IgD-negative memory B cell (primary cell): ENCODE measurements at regions not wholly inside any gene's neighbourhood (a gene's known extent, or its start where the extent isn't known, plus 50 kb on each side); places are given as distances from the start of the nearest gene placed in this dataset.

Experiments used
- H3K27ac Mint-ChIP-seq, 3 donors: one replicate each; pipeline ENCODE4 v1.8.0; 2020 to 2022; ENCODE audit warnings: mild to moderate bottlenecking in 3 of 3, mixed read lengths in 3 of 3, moderate library complexity in 1 of 3
- H3K27me3 Mint-ChIP-seq: one replicate; pipeline ENCODE4 v1.8.0; 2021; ENCODE audit warnings: mixed read lengths
- H3K36me3 Mint-ChIP-seq: one replicate; pipeline ENCODE4 v1.8.0; 2020; ENCODE audit warnings: mild to moderate bottlenecking, mixed read lengths
- H3K4me1 Mint-ChIP-seq, 3 donors: one replicate each; pipeline ENCODE4 v1.8.0; 2020 to 2022; ENCODE audit warnings: mixed read lengths in 3 of 3, mild to moderate bottlenecking in 1 of 3
- H3K4me3 Mint-ChIP-seq, 4 donors: one replicate each; pipeline ENCODE4 v1.8.0; 2020 to 2022; ENCODE audit warnings: mild to moderate bottlenecking in 4 of 4, mixed read lengths in 4 of 4, moderate library complexity in 3 of 4
- H3K9me3 Mint-ChIP-seq, 3 donors: one replicate each; pipeline ENCODE4 v1.8.0; 2020 to 2021; ENCODE audit warnings: mixed read lengths in 3 of 3, mild to moderate bottlenecking in 1 of 3

DNA sequence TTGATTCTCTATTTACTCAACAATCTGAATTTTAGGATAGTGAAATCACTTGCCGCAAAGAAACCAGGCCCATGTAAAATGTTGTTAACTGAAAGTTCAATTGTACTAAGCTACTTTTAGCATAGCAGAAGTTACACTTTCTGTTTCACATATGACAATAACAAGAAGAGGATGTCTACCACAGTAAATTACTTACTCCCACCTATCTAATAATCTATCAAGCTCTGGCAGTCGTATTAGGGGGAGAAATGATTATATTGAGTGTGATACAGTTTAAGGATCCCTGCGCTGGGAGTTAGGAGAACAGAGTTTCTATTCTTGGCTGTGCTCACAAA is 66.5 kb upstream of the CAND1 start:
- no peak overlapping the region for H3K4me3 Mint-ChIP-seq
- peaks cover 0 to 7% (median 6%) of the 10 kb centered on the region in 3 donors for H3K4me1 Mint-ChIP-seq
- H3K27me3 Mint-ChIP-seq, result peaks cover 5% of the 10 kb centered on the region
- no peaks in the 10 kb centered on the region for H3K36me3 Mint-ChIP-seq
- H3K9me3 Mint-ChIP-seq, result peaks cover 0 to 4% (median 0%) of the 10 kb centered on the region in 3 donors
- H3K27ac Mint-ChIP-seq, result no peak overlapping the region

DNA sequence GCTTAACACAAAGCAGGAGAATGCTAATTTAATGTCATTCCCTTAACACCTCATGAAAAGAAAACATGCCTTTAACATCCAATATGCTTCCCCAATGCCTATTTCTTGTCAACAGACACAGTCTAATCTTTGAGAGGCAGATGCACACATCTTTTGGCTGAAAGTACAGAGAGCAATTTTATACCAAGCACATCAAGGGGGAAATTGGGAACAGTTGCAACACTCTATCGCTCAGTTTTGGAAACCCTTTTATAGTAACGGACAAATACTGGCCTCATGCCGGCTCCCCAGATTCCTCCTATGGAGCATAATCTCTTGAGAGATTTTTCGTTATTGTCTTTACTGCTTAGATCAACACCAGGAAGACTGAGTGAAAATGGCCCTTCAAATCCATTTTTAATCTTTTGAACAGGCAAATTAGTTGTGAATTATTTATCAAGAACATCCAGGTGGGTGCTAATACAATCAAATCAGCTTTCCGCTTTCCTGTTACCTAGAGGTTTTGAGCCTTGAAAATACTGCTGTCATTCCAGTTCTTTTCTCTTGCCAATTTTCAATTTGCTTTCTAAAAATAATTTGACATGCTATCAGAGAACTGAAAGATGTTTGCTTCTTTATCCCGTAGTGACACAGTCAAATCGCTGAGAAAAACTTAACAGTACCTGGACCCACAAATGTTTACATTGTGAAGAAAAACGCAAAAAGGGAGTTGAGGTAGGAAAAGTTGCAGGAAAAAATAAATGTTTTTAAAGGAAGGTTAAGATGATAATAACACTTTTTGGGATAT is 60.7 kb upstream of the CAND1 start:
- Mint-ChIP-seq H3K9me3 (peaks cover 0 to 1% (median 0%) of the 10 kb centered on the region in 3 donors), H3K27ac (no peak overlapping the region), H3K36me3 (no peaks in the 10 kb centered on the region), H3K4me1 (no peaks in the 10 kb centered on the region), H3K4me3 (no peak overlapping the region), H3K27me3 (peaks cover 2% of the 10 kb centered on the region)

DNA sequence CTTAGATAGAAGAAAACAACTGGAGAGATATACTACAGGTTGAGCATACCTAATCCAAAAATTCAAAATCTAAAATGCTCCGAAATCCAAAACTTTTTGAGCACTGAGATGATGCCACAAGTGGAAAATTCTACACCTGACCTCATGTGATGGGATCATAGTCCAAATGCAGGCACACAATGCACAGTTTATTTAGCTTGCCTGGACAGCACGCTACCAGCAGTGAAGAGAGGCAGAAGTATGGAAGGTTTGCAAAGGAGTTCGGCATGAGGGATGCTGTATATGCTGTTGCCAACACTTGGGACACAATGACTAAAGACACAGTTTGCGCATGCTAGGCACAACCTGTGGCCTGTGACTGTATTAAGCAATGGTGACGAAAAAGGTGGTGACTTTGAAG is 58.1 kb upstream of the CAND1 start:
- H3K27ac Mint-ChIP-seq, result no peak overlapping the region
- H3K27me3 Mint-ChIP-seq, result peaks cover 2% of the 10 kb centered on the region
- no peaks in the 10 kb centered on the region for H3K4me1 Mint-ChIP-seq
- no peak overlapping the region for H3K4me3 Mint-ChIP-seq
- no peaks in the 10 kb centered on the region for H3K36me3 Mint-ChIP-seq
- H3K9me3 Mint-ChIP-seq, result no peaks in the 10 kb centered on the region

DNA sequence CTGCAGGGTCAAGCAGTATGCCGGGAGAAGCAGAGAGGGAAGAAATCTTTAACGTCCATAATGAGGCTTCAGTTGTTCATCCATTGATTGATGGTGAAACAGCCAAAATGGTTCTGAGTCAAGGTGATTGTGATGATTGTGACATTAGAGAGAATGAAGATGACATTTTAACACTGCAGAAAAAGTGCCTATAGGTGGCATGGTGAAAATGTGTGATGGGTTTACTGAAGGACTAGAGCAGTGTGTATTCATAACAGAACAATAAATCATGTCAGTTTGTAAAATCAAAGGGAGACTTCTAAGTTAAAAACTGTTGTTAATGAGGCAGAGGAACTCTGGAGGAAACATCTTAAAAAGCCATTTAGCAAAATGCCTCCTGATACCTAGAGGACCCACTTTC is 57.7 kb upstream of the CAND1 start:
- no peaks in the 10 kb centered on the region for H3K4me1 Mint-ChIP-seq
- H3K4me3 Mint-ChIP-seq, result no peak overlapping the region
- no peaks in the 10 kb centered on the region for H3K36me3 Mint-ChIP-seq
- peaks cover 2% of the 10 kb centered on the region for H3K27me3 Mint-ChIP-seq
- no peaks in the 10 kb centered on the region for H3K9me3 Mint-ChIP-seq
- no peak overlapping the region for H3K27ac Mint-ChIP-seq

DNA sequence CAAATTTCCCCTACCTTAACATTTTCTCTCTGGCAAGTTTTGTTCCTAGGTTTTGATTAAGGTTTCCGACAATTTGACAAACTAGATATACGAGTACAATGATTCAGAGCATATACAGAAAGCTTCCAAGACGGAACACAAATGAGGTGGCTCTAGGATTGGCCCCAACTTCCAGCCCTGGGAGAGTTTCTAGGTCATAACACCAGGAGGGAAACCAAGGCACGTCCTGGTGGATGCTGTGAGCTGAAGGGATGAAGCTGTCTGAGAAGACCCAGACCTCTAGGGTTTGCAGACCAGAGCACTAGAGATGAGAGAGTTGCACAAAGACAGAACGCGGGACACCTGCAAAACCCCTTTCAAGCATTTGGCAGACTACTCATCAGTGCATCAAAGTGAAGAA is 51.5 kb upstream of the CAND1 start:
- H3K9me3 Mint-ChIP-seq, result no peaks in the 10 kb centered on the region
- no peaks in the 10 kb centered on the region for H3K36me3 Mint-ChIP-seq
- no peak overlapping the region for H3K27ac Mint-ChIP-seq
- no peaks in the 10 kb centered on the region for H3K4me1 Mint-ChIP-seq
- H3K27me3 Mint-ChIP-seq, result peaks cover 3% of the 10 kb centered on the region
- H3K4me3 Mint-ChIP-seq, result no peak overlapping the region
